Ishikawa (cell line): ENCODE measurements at regions not wholly inside any gene's neighbourhood (a gene's known extent, or its start where the extent isn't known, plus 50 kb on each side); places are given as distances from the start of the nearest gene placed in this dataset.

ENCODE experiments used
- CEBPB ChIP-seq: IDR thresholded peaks from 2 replicates; pipeline ENCODE4 v1.6.1; 2012
- CREB1 ChIP-seq: IDR thresholded peaks from 2 replicates; pipeline ENCODE4 v1.6.1; 2012; ENCODE audit warnings: low read depth
- EGR1 ChIP-seq: IDR thresholded peaks from 2 replicates; pipeline ENCODE4 v1.6.1; 2012
- EP300 ChIP-seq: IDR thresholded peaks from 2 replicates; pipeline ENCODE4 v1.6.1; 2012; ENCODE audit warnings: borderline replicate concordance
- FOXM1 ChIP-seq: IDR thresholded peaks from 2 replicates; pipeline ENCODE4 v1.6.1; 2012; ENCODE audit warnings: low read depth, borderline replicate concordance
- NFIC ChIP-seq: IDR thresholded peaks from 2 replicates; pipeline ENCODE4 v1.6.1; 2012
- RAD21 ChIP-seq: IDR thresholded peaks from 2 replicates; pipeline ENCODE4 v1.6.1; 2012; ENCODE audit warnings: low read depth
- TAF1 ChIP-seq: IDR thresholded peaks from 2 replicates; pipeline ENCODE4 v1.6.1; 2012; ENCODE audit warnings: low read depth, mild to moderate bottlenecking
- TCF12 ChIP-seq: IDR thresholded peaks from 2 replicates; pipeline ENCODE4 v1.6.1; 2012; ENCODE audit warnings: low read depth
- TEAD4 ChIP-seq: IDR thresholded peaks from 2 replicates; pipeline ENCODE4 v1.6.1; 2012
- YY1 ChIP-seq: IDR thresholded peaks from 2 replicates; pipeline ENCODE4 v1.6.1; 2012; ENCODE audit warnings: low read depth
- ZBTB7A ChIP-seq: IDR thresholded peaks from 2 replicates; pipeline ENCODE4 v1.6.1; 2012; ENCODE audit warnings: low read depth
- TF ChIP-seq, protein P1 (sequence below): IDR thresholded peaks from 2 replicates; pipeline ENCODE4 v1.6.1; 2012
- TF ChIP-seq, protein P2 (sequence below): IDR thresholded peaks from 2 replicates; pipeline ENCODE4 v1.6.1; 2012
- TF ChIP-seq, protein P3 (sequence below): IDR thresholded peaks from 2 replicates; pipeline ENCODE4 v1.6.1; 2012; ENCODE audit warnings: low read depth, mild to moderate bottlenecking

DNA sequence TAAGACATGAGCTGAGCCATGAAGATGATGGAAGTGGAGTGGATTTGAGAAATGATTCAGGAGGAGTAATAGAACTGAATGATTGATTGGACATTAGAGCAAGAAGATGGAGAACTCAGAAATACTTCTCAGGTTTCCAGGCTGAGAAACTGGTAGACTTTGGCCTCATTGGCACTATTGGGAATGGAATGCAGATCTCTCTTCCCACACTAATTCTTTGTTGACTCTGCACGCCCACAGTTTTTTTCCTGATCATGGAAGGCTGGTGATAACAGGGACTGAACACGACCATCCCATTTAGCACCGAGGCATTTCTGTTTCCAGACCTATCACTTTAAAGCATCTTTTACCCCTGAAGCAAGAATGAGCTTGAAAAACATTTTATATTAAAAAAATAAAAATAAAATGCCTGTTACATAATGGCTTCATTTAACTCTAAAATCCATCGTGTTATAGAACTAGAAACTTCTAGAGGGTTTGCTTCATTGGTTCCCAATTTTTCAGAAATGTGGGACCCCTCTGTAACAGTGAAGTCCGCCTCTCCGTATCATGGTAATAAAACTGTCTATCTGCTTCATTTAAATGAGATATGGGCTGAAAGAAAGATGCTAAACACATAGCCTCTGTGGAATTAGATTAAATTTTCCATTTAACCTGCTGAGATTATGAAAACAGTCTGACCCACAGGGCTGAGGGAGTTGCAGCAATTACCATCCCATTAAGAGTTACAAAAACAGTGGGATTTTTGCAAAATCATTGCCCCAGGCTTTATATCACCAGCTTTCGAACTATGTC lies 562.0 kb upstream of the CFAP20DC start:
- TF ChIP-seq, protein P1, sequence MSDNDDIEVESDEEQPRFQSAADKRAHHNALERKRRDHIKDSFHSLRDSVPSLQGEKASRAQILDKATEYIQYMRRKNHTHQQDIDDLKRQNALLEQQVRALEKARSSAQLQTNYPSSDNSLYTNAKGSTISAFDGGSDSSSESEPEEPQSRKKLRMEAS: no peak
- no peak for TF ChIP-seq ZBTB7A
- TF ChIP-seq CEBPB: no peak
- TF ChIP-seq CREB1: no peak
- TF ChIP-seq TEAD4: no peak
- no peak for TF ChIP-seq YY1
- TF ChIP-seq EP300: no peak
- TF ChIP-seq RAD21: no peak
- no peak for TF ChIP-seq TAF1
- TF ChIP-seq FOXM1: no peak
- no peak for TF ChIP-seq EGR1
- TF ChIP-seq TCF12: no peak
- TF ChIP-seq, protein P2, sequence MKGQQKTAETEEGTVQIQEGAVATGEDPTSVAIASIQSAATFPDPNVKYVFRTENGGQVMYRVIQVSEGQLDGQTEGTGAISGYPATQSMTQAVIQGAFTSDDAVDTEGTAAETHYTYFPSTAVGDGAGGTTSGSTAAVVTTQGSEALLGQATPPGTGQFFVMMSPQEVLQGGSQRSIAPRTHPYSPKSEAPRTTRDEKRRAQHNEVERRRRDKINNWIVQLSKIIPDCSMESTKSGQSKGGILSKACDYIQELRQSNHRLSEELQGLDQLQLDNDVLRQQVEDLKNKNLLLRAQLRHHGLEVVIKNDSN: no peak
- no peak for TF ChIP-seq NFIC
- TF ChIP-seq, protein P3, sequence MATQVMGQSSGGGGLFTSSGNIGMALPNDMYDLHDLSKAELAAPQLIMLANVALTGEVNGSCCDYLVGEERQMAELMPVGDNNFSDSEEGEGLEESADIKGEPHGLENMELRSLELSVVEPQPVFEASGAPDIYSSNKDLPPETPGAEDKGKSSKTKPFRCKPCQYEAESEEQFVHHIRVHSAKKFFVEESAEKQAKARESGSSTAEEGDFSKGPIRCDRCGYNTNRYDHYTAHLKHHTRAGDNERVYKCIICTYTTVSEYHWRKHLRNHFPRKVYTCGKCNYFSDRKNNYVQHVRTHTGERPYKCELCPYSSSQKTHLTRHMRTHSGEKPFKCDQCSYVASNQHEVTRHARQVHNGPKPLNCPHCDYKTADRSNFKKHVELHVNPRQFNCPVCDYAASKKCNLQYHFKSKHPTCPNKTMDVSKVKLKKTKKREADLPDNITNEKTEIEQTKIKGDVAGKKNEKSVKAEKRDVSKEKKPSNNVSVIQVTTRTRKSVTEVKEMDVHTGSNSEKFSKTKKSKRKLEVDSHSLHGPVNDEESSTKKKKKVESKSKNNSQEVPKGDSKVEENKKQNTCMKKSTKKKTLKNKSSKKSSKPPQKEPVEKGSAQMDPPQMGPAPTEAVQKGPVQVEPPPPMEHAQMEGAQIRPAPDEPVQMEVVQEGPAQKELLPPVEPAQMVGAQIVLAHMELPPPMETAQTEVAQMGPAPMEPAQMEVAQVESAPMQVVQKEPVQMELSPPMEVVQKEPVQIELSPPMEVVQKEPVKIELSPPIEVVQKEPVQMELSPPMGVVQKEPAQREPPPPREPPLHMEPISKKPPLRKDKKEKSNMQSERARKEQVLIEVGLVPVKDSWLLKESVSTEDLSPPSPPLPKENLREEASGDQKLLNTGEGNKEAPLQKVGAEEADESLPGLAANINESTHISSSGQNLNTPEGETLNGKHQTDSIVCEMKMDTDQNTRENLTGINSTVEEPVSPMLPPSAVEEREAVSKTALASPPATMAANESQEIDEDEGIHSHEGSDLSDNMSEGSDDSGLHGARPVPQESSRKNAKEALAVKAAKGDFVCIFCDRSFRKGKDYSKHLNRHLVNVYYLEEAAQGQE: no peak

DNA sequence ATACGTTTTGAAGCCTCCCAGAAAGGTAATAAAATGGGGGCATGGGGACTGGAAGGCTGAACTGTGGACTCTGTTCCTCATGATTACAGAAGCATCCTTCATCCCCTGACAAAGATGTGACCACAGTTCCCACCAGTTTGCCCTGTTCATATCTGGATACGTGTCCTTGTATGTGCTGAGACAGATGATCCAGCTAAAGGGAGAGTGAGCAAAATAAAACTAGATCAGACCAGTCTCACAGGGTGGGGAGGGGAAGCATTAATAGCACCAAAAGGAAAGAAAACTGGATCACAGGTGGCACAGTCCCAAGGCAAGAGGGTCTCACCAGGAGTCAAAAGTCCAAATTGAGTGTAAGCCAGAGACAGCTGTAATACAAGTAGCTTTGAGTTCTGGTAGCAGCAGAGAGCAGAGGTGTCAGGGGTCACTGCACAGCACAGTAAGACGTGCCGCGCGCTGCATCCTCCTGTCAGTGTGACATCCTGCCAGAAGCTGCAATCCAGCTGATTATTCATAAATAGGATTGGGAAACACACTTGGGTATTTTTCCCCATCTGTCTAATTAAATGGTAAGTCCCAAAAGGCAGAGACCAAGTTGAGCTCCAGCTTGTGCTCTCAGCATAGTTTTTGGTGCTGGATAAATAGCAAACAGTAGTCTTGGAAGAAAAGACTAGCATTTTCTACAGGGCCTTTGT lies 560.0 kb upstream of the CFAP20DC start:
- TF ChIP-seq CREB1: no peak
- TF ChIP-seq, protein P2: no peak

DNA sequence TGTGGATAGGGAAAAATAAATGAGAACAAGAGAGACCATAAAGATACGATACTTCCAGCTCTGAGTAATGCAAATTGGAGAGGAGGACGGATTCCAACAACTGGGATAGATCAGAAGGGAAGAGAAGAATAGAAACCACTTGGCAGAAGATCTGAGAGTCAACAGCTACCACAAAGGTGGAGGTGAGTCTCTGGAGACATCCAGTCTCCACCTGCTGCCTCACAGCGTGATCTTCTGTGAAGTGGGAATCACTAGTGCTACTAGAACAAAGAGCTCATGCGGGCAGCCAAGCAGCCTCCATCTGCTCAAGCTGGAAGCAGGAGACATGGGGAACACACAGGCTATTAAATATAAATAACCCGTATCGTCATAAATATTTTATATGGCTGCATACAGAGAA lies 558.5 kb upstream of the CFAP20DC start:
- TF ChIP-seq TEAD4: no peak
- no peak for TF ChIP-seq NFIC
- no peak for TF ChIP-seq TAF1
- TF ChIP-seq ZBTB7A: no peak
- TF ChIP-seq EP300: no peak

DNA sequence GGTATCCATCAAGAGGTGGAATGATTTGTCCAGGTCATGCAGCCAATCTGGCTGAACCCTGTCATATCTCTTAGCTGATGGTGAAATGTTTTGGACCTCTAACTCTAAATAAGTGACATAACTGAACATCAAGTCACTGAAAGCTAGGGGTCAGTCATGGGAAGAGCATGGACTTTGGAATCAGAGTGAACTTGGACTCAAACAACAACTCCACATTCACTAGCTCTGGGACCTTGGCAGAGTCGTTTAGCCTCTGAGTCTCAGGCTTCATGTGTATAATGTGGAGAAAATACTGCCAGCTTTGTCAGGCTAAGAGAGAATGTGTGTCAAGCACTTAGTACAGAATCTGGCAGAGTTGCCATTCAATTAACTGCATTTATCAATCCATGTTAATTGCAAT lies 557.8 kb upstream of the CFAP20DC start:
- TF ChIP-seq, protein P2: no peak
- TF ChIP-seq RAD21 (no peak), NFIC (no peak), EP300 (no peak), EGR1 (no peak), TCF12 (no peak), CEBPB (no peak), CREB1 (no peak), TEAD4 (no peak), TAF1 (no peak), ZBTB7A (no peak), YY1 (no peak)
- TF ChIP-seq, protein P1: no peak

DNA sequence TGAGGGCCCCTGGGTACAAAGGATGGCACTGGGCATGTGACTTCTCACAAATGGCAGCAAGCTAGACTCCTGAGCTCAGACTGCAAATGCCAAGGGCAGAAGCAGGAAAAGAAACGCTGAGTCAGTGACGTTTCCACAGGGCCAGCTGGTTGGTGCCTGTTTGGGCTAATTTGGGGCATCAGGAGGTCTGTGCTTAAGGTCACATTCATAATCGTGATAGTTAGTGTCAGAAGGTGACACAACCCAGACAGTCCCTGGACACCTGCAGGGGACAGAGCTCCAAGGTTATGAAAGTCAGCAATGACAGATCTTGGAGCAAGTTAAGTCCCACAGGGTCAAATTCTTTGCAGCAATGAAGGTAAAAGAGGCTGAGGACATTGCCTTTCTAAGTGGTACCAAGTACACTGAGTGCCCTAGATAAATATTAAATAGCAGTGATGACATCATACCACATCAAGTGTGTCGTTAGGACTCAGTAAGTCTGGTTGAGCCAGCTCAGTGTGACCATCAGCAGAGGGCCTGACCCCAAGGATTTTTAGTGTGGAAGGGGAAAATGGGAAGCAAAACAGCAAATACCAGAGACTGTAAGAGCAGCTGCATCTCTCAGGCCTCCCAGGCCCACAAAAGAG lies 556.9 kb upstream of the CFAP20DC start:
- no peak for TF ChIP-seq CEBPB
- TF ChIP-seq ZBTB7A: no peak
- TF ChIP-seq EGR1: no peak
- no peak for TF ChIP-seq TEAD4
- TF ChIP-seq TCF12: no peak
- TF ChIP-seq FOXM1: no peak
- TF ChIP-seq NFIC: no peak
- no peak for TF ChIP-seq RAD21
- no peak for TF ChIP-seq EP300
- no peak for TF ChIP-seq CREB1
- TF ChIP-seq, protein P1: no peak

DNA sequence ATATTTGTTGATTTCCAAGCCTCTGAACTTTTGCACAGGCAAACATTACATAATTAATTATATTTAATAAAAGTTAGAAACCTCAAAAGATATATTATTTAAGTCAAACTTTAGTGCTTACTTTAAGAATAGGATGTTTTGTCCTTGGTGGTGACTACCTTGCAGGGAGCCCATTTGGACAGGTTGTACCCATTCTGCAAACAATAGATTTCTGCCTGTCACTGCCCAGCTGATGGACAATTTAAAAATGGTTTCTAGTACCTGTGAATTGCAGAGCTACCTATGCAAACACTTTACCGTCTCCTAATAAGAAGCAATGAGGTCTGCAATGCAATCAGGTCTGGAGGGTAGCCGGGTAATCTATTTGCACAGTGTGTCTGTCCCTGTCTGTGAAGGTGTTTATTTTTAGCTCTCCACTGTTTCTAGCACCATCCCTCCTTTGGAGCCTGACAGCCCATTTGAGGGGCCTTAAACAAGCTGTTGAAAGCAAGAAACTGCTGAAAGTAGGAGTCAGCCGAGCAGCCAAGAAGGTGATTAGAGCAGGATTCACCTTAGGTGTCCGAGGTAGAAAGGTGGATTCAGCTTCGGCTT lies 556.2 kb upstream of the CFAP20DC start:
- TF ChIP-seq ZBTB7A (no peak), TCF12 (no peak), TAF1 (no peak), EGR1 (no peak), EP300 (no peak), RAD21 (no peak), FOXM1 (no peak), CEBPB (no peak), TEAD4 (no peak)
- TF ChIP-seq, protein P1: no peak
- TF ChIP-seq, protein P3: no peak
